Cardiac fibroblast (primary cell): ENCODE measurements at regions not wholly inside any gene's neighbourhood (a gene's known extent, or its start where the extent isn't known, plus 50 kb on each side); places are given as distances from the start of the nearest gene placed in this dataset.

Experiments
- DNase-seq, 2 donors: peaks; one replicate each; pipeline versions ENCODE4 v3.0.0 to v3.0.0-alpha.2; 2010; ENCODE audit warnings: low read depth in 2 of 2
- H3K4me3 ChIP-seq, 2 donors: replicated peaks in 1 of 2; 1 replicate in 1 of 2; 2 replicates in 1 of 2; pipeline ENCODE4 v1.5.1; 2011; ENCODE audit warnings: low read depth in 2 of 2, low read length in 2 of 2, mild to moderate bottlenecking in 2 of 2, moderate library complexity in 1 of 2
- CTCF ChIP-seq: IDR thresholded peaks from one replicate; pipeline ENCODE4 v1.5.1; 2011; ENCODE audit warnings: low read depth, mild to moderate bottlenecking, low read length, inconsistent platforms

DNA sequence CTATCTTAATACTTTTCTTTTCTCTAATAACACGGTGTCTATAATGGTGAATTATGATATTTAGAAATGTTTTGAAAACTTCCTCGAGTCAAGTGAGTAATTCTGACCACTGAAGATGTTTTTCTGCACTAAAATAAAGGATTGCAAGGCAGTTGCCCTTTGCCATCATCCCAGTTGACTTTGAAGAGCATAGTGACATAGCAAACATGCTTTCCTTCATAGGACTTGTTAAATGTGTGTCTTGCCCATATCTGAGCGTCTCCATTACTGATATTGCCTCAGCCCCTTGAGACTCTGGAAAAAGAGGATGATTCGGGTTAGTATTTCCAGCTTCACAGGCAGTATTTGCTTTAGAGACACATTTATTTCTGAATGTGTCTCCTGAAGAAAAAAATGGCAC, 125.2 kb upstream of the MCHR2 start:
- TF ChIP-seq CTCF: no peak
- H3K4me3 ChIP-seq: no peak overlapping the region
- DNase-seq: no peak

- no peak for TF ChIP-seq CTCF
- H3K4me3 ChIP-seq: no peak overlapping the region
- DNase-seq: no peak
These were observed 124.3 kb upstream of the MCHR2 start for GRCh38 chr6:100118301-100118700.

DNA sequence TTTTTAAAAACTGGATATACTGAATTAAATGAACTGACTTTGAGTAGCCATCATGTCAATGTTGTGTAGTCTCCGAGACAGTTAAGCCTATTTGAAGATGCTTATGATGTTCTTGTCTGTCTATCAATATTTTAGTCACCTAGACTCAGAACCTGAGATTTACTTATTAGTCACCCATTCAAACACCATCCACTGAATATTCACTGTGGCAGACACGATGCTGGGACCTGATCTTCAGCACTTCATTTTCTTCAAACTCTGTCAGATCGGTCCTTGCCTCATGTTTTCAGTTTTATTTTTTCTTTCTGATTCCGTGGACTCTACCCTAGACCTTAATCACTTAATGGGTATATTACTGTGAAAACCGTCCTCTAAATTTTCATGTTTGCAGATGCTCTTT, 123.7 kb upstream of the MCHR2 start:
- DNase-seq: no peak
- H3K4me3 ChIP-seq: no peak overlapping the region
- TF ChIP-seq CTCF: no peak

GRCh38 chr6:100116411-100117194, 122.6 kb upstream of the MCHR2 start:
- peak; percentile 81 to 86 for DNase-seq
- peak; percentile 74 for TF ChIP-seq CTCF

GRCh38 chr6:100115407-100116101, 121.5 kb upstream of the MCHR2 start:
- no peak for TF ChIP-seq CTCF
- DNase-seq: no peak
- no peak overlapping the region for H3K4me3 ChIP-seq

More at GRCh38 chr6:100116411-100117194, 122.6 kb upstream of the MCHR2 start:
- H3K4me3 ChIP-seq: no peak overlapping the region

DNA sequence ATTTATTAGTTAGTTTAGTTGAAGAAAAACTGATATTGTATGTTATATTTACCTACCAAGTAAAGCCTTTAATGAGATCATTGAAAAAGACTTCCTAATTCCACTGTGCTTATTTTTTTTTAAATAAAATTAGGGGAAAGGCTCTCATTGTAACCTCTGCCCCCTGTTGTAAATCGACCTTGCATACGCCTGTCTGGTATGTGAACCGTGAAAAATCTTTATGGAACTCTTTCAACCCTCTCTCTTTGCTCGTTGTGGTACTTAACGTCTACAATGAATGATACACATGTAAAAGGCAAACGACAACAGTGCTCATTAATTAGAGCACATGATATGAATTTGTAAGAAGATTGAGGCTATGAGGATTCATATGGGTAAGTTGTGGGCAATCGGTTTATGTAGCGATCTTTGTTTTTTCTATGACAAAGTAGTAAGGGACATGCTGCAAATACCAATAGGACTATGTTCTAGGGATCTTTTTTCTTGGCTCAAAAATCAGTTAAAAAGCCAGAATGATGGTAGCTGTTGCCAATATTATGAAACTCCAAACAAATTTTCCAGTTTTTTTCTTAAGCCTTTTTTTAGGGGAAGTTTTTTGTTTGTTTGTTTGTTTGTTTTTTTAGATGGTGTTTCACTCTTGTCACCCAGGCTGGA, 119.0 kb upstream of the MCHR2 start:
- H3K4me3 ChIP-seq: no peak overlapping the region
- no peak for TF ChIP-seq CTCF
- no peak for DNase-seq
